GM18868 (cell line): ENCODE measurements at regions not wholly inside any gene's neighbourhood (a gene's known extent, or its start where the extent isn't known, plus 50 kb on each side); places are given as distances from the start of the nearest gene placed in this dataset.

Experiments
- ATAC-seq: cut with Tn5 transposase; IDR thresholded peaks from one replicate; pipeline ENCODE4 v1.9.1; 2021; ENCODE audit warnings: mild to moderate bottlenecking, moderate library complexity; ENCODE audit not compliant: unreplicated experiment

DNA sequence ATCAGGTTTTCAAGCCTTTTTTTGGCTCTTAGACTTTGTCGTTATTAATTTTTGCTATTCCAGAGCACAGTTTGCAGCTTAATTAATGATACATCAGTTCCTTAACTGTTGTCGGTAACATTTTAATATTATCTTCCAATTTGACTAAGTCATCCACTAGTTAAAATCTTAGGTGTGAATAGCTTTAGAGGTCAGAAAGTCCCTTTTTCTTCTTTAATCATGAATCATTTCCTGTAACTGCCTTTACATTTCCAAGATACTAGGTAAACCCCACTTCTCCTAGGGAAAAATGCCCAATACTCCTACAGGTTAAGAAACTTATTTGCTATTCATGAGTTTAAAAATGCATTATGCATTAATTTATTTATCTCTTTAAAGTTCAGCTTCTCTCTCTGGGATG is 260.9 kb upstream of the CFAP20DC start:
- ATAC-seq = no peak

DNA sequence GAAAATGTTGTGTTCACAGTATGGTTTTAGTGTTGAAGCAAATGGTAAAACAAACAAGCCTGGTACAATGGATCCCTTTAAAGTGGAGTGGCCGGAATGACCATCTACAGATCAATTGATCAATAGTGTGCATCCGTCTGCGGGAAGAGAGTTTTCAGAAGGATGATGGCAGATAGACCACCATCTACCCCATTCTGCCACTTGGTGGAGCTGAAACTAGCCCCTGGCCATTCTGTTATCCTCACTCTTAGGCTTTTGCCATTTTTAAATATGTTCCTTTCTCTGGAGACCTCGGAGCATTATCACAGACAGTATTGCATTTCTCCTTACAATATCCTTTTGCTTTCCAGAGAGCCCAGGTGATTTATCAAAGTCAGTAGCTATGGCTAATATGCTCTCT is 258.9 kb upstream of the CFAP20DC start:
- ATAC-seq = no peak

DNA sequence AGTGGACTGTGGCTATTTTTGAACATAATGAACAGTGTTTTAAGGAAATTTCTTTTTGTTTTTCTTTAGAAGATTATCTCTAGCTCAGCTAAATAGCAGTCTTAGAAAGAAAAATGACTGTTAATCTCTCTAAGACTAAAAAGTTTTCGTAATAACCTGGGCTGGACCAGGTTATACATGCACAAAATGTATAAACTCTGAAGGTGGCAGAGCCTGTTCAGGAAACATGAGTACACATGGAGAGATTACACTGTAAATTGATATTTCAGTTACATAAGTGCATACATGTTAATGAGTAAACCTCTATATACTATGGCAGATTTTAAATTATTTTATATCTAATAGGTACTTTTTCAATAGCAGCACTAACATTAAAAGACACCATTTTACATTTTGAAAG is 258.2 kb upstream of the CFAP20DC start:
- ATAC-seq = no peak

DNA sequence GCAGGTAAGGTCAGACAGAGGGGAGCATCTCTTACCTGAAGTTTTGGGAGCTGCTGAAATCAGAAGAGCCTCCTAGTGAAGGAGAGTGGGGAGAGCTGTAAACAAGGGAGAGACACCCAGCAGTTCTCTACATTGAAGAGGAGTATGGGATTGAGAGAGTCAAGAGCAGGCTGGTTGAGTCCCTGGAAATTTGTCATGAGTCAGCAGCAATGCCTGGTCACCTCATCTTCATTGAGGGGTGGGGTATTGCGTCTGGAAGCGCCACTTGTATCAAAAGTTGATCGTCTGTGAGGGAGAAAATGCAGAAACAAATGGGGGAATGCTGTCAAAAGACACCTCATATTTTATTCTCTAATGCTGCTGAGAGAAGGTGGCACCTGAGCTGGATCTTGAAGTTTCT is 256.6 kb upstream of the CFAP20DC start:
- no peak for ATAC-seq

DNA sequence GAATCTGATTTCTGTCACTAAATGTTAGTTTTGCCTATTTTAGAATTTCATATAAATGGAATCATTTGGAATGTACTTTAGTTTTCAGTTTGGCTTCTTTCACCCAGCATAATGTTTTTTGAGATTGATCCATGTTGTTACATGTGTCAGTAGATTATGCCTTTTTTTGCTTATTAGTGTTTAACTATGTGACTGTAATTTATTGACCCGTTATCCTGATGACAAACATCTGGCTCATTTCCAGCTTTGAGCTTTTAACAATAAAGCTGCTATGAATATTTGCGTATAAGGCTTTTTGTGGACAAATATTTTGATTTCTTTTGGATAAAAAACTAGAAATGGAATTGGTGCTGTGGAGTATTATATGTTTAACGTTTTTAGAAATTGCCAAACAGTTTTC is 254.5 kb upstream of the CFAP20DC start:
- ATAC-seq = no peak

DNA sequence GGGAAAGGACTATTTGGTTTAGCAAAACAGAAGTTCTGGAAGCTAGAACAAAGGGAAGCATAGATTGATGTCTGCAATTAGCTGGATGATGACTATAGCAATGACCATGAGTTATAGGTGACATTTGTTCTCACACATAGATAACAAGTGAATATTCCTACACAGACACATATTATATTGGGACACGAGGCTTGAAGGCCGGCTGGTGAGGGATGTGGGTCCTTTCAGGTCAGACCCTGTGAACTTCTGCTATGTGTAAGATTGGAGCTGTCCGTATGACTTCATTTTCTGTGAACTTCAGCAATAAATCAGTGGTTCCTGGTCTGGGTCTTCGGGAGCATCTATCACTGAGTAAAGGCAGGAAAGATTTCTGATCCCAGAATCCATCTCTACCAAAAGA is 253.6 kb upstream of the CFAP20DC start:
- no peak for ATAC-seq

DNA sequence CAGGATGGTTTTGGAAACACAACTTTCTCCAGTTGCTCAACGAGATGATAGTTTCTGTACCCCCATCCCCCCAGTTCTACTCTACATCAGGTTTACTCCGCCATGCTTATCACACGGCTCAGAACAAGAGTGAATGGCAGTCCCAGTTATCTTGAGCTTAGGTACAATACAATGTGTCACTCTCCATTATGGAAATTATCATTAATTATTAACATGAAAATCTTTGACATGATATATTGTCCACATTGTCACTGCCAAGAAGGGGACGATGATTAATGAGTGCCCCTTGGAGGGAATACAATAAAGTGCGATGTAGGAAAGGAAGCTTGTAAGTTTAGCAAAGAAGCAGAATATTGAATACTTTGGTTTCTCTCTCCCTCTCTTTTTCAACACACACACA is 252.6 kb upstream of the CFAP20DC start:
- ATAC-seq = no peak

DNA sequence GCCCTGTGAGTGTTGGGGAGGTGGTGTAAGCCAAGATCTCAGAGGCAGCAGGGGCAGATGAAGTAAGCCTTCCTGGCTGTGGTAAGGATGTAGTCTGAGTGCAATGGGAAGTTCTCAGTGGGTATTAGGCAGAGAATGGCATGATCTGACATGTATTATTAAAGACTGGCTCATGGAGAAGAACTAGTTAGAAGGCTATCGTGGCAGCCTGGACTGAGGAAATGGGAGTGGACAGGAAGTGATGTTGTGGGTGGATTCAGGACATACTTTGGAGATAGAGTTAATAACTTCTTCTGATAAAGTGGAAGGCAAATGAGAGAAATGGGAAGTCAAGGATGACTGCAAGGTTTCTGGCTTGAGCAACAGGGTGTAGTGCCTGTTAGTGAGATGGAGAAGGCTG is 250.9 kb upstream of the CFAP20DC start:
- ATAC-seq = no peak

DNA sequence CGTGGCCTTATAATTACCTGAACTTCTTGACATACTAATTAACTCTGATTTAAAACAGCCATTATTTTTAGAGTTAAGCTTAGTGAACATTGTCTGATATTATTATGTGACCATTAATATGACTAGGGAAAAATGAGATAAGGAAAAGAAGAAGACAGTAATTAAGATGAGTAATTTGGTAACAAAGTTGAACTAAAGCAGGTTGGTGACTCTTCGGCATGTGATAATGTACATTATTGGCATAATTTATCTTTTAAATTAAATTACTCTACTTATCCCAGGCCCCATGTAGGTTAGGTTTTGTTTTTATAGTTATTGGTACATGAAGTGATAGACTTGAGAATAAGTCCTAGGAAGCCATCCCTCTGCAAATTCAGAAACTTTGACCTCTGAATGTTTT is 249.7 kb upstream of the CFAP20DC start:
- no peak for ATAC-seq

DNA sequence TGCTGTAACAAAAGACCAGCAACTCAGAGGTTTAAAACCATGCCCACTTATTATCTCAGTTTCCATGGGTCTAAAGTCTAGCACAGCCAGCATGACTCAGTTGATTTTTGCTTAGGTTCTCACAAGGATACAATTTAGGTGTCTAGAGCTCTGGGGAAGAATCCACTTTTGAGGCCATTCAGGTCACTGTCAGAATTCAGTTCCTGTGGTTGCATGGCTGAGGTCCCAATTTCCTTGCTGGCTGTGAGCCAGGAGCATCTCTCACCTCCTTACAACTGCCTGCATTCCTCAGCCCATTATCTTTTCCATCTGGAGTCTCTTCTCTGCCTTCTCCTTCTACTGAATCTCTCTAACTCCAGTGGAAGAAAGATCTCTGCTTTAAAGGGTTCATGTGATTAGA is 240.5 kb upstream of the CFAP20DC start:
- ATAC-seq = no peak

DNA sequence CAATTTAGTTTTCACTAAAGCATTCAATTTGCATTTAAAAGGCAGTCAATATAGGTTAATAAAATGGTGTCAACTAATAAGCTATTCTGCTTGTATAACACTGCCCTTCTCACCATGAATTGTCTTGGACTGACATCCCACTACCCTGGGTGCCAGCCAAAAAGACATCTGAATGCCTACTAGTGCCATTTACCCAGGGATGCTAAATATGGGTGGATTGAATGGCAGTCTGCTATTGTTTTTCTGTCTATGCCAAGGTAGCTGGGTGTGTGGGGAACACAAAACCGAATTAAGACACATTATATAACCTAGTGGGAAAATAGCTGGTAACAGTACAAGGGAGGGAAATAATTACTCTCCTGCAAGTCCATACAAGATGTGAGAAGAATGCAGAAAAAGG is 240.0 kb upstream of the CFAP20DC start:
- no peak for ATAC-seq

DNA sequence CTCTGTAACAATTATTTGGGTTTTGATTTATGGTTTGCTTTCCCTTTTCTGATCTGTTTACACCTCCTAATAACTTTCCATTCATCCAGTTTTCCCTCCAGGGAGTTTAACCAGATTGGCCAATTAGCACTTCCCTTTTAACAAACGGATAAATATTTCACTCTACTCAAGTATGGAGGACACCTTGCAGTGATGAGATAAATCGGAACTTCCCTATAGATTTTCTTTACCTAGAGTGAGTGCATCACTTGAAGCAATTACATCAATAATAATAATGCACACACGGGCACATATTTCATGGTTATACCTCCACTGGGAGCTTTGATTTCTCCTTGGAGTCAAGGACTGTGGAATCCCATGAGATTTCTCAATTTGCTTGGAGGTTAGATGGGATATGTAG is 239.1 kb upstream of the CFAP20DC start:
- ATAC-seq = no peak

DNA sequence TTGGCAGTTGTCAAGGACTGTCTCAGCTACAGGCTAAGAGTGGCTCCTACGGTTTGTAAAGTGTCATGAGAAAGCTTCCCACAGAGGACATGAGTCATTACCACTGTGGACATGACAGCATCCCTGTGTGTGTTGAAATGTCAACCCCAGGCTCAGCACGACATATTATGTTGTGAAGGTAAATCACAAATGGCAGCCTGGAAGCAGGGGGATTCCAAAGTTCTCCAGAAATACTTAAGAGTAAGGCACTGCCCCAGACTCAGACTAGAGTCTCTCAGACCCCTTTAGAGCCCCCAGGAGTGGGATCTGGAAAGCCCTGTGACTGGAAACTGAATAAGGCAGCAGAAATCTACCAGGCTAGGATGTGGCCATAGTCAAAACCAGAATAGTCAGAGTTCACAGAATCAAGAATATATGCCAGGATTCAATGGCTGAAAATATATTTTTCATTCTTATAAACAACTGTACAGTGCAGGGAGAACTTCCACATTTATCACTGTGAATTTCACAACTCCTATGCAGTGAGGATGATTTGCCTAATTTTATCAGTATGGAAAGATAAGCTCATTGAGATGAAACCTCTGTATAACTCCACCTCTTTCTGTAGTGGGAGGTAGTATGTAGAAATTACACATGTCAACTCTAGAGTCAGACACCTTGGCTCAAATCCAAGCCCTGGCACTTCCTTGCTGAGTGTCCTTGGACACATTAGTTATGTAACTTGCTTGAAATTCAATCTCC is 237.1 kb upstream of the CFAP20DC start:
- ATAC-seq = no peak

DNA sequence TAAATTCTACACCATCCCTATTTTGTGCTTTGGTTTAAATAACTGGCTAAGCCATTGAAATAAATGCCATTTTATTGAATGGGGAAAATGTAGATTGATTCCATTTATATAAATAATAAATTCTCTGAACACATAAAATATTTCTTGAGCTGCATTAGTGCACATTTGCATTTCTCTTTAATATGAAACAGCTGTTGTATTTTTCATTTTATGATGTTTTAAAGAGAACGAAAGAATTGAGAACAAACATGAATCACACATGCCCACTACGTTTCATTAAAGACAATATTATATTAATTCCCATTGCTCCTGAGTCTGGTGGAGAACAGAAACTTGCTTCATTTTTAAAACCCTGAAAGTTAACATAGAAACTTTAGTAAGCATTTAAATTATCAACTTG is 235.7 kb upstream of the CFAP20DC start:
- ATAC-seq = no peak

DNA sequence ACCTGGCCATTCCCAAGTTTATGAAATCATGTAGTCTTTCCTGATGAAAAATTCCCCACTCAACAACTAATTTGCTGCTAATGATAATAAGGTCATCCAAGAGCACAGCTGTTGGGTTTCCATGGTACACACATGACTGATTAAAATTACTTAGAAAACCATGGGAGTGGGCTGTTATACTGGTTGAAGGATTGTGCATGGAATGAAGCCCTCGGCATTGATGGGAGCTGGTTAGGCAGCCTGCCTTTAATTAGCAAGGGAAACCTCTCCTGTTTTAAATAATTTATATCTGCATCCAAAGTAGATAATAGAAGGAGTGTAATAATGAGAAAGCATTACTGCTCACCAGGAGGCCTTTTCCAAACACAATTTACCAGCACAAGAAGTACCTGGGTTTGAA is 235.1 kb upstream of the CFAP20DC start:
- no peak for ATAC-seq

DNA sequence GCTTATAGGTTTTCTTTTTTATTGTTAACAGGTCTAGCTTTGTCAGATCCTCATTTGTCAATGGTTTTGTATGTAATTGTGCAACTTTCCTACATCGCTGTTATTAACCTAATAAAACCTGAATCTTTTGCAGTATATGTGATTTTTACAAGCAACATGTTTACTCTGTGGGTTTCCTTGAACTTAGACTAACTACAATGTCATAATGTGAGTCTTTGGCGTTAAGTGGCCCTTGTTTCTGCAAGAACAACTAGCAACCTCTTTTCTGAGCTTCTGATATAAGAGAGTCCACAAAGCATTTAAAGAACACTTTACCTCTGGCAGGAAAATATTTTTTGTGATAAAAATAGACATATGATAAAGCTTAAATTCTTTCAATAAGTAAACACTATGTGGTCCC is 230.3 kb upstream of the CFAP20DC start:
- ATAC-seq = no peak

DNA sequence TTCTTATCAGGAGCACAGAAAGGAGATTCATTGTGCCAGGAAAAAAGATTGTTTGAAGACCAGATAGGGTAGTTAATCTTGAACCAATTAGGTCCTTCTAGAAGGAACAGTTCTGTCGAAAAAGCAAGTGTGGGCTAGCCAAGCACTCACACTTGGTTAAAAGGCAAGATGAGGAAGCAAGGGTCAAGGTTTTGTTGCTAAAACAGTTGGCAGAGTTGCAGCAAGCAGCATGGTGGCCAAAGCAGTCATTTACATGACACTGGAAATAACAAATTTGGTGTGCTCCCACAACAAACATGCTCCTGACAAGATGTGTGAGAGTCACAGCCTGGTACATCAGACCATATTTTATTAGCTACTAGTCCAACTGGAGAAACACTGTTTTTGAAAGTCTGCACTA is 228.0 kb upstream of the CFAP20DC start:
- ATAC-seq = no peak

DNA sequence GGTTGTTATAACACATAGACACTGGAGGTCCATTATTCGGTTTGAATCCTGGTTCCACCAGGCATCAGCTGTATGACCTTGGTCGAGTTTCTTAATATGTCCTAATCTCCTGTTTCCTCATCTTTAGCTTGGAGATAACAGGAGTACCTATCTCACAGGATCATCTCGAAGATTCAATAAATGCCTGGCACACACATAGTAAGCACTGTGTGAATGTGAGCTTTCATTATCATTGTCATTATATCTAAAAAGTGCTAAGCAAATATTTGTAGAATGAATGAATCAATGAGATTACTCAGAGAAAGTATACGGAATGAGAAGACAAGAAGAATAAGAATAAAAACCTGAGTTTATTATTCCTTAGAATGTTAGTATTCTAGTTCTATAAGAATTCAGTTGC is 227.4 kb upstream of the CFAP20DC start:
- no peak for ATAC-seq

DNA sequence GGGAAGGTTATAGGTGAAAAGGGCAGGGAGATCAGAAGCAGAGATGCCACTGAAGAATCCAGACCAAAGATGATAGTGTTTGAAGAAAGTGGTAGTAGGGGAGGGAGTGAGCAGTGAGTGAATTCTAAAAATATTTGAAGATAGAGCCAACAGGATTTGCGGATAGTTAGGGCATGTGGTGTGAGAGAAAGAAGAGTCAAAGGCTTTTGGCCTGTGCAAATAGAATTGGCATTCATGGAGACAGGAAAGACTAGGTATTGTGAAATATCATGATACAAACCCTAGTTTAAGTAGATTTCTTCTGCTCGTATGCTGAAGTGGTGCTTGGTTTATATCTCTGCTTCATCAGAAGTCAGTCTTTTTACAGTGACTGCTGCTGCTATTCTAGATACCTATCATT is 224.2 kb upstream of the CFAP20DC start:
- ATAC-seq = no peak

DNA sequence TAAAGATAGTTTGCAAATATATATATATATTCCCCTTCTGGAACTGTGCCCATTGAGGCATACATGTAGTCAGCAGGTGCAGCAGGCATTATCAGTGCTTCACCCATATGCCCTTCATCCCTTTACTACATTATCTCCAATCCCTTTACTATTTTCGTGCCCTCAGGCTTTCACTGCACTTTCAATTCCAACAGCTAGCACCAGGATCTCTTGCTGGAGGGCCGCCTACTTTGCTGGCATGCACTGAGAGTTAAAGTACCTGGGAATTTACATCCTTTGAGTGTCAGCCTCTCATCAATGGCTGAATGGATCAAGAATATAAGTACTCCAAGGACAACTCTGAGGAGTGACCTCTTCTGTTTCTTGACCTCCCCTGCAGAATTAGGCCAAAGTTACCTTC is 222.1 kb upstream of the CFAP20DC start:
- no peak for ATAC-seq

DNA sequence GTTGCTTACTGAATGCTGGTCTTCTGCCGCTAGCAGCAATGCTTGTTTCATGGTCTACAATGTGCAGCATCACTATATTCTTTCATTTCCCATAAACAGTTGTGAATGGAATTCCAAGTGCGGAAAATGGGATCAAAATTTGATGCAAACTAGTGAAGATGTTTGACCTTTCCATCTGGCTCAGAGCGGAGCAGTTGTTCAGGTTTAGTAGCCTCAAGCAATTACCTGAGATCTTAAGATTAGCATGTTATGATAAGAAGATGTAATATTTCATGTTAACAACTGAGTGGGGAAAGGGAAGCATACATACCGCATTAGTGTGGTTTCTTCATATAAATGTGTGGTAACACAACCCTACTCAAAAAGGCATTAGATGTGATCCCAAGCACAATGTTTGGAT is 221.1 kb upstream of the CFAP20DC start:
- ATAC-seq = no peak

DNA sequence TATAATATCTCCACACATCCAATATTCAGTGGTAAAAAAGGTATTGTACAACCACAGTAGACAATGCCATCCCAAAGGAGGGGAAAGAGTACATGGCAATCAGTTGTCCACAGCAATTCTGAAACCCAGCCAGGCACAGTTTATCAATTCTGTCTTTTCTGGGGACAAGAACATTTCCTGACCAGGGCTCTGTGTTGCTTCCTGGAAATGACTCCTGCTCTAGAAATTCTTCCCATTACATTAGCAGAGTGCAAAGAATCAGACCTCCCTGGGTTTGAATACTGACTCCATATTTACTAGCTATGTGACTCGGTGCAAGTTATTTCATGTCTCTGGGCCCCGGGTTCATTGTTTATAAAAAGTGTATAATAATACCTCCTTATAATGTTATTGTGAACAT is 220.4 kb upstream of the CFAP20DC start:
- no peak for ATAC-seq

DNA sequence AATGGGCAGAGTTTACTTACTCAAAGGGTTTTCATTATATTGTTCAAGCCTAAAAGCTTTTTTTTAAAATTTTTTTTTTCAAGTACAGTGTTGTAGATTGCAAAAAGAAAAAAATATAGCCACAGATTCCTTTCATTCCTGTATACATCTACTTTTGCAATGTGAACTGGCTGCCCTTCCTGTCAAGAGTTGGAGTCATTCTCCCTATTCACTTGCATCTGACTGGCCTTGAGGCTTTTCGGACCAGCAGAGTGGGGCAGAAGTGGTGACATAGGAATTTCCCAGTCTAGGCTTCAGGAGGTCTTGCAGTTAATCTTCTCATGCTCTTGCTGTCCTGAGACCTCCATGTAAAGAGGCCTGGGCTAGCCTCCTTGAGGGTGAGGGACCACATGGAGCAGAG is 218.3 kb upstream of the CFAP20DC start:
- no peak for ATAC-seq
